ENCODE measurements at regions not wholly inside any gene's neighbourhood (a gene's known extent, or its start where the extent isn't known, plus 50 kb on each side); places are given as distances from the start of the nearest gene placed in this dataset.
A peak's percentile ranks its signal among the peaks of the same experiment; 100 is the strongest.

DNA sequence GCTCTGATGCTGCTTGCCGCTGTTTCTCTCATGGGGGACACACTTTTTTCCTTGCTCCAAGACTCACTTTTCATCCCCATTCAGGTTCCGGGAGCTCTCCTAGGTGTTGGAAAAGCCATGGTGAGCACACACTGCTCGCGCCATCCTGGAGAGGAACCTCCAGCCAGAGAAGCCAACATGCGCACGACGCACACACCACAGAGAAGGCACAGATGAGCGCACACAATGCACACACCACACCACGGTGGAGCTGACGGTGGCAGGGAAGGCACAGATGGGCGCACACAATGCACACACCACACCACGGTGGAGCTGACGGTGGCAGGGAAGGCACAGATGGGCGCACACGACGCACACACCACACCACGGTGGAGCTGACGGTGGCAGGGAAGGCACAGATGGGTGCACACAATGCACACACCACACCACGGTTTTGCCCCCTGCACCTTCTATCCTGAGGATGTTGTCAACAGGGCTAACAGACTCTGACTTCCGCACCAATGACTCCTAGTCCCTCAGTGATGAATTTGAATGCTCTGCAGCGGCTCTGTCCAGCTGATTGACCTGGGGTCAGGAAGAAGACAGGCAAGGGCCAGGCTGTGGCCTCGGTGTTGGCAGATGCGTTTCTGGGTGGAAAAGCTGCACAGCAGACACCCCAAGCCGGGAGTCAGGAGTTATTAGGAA is 154.7 kb downstream of the ERMARD start:
- Histone ChIP-seq H3K9me3 (ENCODE audit: low read depth) (no peaks in the 10 kb centered on the region), H3K27ac (no peak overlapping the region), H3K36me3 (no peaks in the 10 kb centered on the region), H3K27me3 (no peaks in the 10 kb centered on the region), H3K4me3 (no peak overlapping the region), H3K4me1 (ENCODE audit: low read depth) (no peaks in the 10 kb centered on the region)
- TF ChIP-seq, protein P1, sequence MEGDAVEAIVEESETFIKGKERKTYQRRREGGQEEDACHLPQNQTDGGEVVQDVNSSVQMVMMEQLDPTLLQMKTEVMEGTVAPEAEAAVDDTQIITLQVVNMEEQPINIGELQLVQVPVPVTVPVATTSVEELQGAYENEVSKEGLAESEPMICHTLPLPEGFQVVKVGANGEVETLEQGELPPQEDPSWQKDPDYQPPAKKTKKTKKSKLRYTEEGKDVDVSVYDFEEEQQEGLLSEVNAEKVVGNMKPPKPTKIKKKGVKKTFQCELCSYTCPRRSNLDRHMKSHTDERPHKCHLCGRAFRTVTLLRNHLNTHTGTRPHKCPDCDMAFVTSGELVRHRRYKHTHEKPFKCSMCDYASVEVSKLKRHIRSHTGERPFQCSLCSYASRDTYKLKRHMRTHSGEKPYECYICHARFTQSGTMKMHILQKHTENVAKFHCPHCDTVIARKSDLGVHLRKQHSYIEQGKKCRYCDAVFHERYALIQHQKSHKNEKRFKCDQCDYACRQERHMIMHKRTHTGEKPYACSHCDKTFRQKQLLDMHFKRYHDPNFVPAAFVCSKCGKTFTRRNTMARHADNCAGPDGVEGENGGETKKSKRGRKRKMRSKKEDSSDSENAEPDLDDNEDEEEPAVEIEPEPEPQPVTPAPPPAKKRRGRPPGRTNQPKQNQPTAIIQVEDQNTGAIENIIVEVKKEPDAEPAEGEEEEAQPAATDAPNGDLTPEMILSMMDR (IDR thresholded peaks at IDR 0.05; ENCODE audit: low read depth, low read length): no peak
- DNase-seq (ENCODE audit: low read depth in 1 of 2, low spot score in 1 of 2): no peak

DNA sequence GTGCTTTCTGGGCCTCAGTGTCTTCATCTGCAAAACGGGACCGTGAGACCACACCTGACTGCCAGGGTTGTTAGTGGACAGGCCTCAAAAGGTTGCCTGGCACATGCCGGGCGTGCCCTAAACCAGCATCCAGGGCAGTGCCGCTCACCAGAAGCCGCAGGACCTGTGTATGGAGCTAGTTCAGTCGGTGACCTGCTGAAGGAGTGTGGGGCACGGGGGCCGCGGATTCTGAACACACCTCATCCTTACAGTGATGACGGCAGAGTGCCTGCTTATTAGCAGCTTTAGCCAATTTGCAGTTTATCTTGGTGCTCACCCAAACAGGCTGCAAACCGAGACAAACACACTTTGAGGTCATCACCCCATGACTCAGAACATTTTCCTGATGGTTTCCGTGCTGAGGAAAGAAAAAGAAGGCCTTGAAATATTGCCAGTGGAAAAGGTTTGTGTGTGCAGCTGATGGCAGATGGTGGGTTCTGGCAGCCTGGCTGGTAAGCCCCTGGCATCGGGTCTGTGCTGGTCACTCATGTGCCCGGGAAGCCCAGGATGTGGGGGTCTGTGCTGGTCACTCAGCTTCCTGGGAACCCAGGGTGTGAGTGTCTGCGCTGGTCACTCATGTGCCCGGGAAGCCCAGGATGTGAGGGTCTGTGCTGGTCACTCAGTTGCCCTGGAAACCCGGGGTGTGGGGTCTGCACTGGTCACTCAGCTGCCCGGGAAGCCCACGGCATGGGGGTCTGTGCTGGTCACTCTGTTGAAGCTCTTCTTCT is 153.8 kb downstream of the ERMARD start:
- H3K9me3 ChIP-seq (ENCODE audit: low read depth): no peaks in the 10 kb centered on the region
- no peak overlapping the region for H3K4me3 ChIP-seq
- no peaks in the 10 kb centered on the region for H3K4me1 ChIP-seq (ENCODE audit: low read depth)
- no peaks in the 10 kb centered on the region for H3K36me3 ChIP-seq
- no peaks in the 10 kb centered on the region for H3K27me3 ChIP-seq
- no peak overlapping the region for H3K27ac ChIP-seq
- peak in 1 of 2 donors; percentile 95 for DNase-seq (ENCODE audit: low read depth in 1 of 2, low spot score in 1 of 2)
- TF ChIP-seq, protein P1 (IDR thresholded peaks at IDR 0.05; ENCODE audit: low read depth, low read length): no peak

DNA sequence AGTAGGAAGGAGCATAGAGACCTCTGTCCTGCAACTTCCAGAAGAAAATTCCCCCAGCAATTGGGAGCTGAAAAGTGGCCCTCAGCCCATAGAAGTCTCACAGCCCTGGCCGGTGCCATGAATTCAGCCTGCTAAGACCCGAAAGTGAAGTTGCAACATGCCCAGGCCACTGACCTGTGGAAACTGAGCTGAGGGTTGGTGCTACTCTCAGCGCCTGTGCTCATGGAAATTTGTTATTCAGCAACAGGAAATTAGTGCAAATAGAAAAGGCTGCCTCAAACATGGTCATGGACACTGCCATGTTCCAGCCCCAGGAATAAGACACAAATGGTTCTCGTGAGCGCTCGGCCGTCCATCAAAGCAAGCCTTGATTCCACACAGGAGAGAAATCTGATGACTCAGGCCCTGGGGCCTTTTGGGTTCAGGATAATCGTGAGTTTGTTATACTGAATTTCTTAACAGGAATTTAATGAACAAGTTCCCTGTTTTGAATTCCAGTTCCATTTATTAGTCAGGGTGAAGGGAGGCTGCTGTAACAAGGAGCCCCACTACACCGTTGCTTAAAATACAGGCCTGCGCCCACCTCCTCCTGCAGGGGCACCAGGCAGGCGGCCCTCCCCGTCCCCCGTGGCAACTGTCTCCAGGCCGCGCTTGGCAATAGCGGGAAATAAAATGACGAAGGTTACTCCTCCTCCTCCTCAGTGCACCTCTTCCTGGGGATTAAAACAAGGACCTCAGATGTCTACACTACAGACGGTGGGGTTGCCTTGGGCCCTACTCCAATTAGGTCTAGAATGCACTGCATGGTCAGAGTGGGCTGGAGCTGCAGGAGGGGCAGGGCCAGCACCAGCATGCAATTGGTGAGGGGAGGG is 152.9 kb downstream of the ERMARD start:
- H3K4me3 ChIP-seq: no peak overlapping the region
- H3K27ac ChIP-seq: no peak overlapping the region
- H3K27me3 ChIP-seq: no peaks in the 10 kb centered on the region
- TF ChIP-seq, protein P1 (IDR thresholded peaks at IDR 0.05; ENCODE audit: low read depth, low read length): no peak
- H3K36me3 ChIP-seq: no peaks in the 10 kb centered on the region
- H3K9me3 ChIP-seq (ENCODE audit: low read depth): no peaks in the 10 kb centered on the region
- H3K4me1 ChIP-seq (ENCODE audit: low read depth): no peaks in the 10 kb centered on the region
- DNase-seq (ENCODE audit: low read depth in 1 of 2, low spot score in 1 of 2): peak in 1 of 2 donors; percentile 9

- Histone ChIP-seq H3K27me3 (no peaks in the 10 kb centered on the region), H3K4me1 (ENCODE audit: low read depth) (no peaks in the 10 kb centered on the region), H3K36me3 (no peaks in the 10 kb centered on the region), H3K9me3 (ENCODE audit: low read depth) (no peaks in the 10 kb centered on the region), H3K27ac (no peak overlapping the region), H3K4me3 (no peak overlapping the region)
- TF ChIP-seq, protein P1 (IDR thresholded peaks at IDR 0.05; ENCODE audit: low read depth, low read length): no peak
- no peak for DNase-seq (ENCODE audit: low read depth in 1 of 2, low spot score in 1 of 2)
These were observed 151.7 kb downstream of the ERMARD start for GRCh38 chr6:169903122-169903521.

- TF ChIP-seq, protein P1 (IDR thresholded peaks at IDR 0.05; ENCODE audit: low read depth, low read length): no peak
These were observed 151.2 kb downstream of the ERMARD start for GRCh38 chr6:169902604-169903003.

More at GRCh38 chr6:169902604-169903003, 151.2 kb downstream of the ERMARD start:
- Histone ChIP-seq H3K4me3 (no peak overlapping the region), H3K4me1 (ENCODE audit: low read depth) (no peaks in the 10 kb centered on the region), H3K27me3 (no peaks in the 10 kb centered on the region), H3K27ac (no peak overlapping the region), H3K9me3 (ENCODE audit: low read depth) (no peaks in the 10 kb centered on the region), H3K36me3 (no peaks in the 10 kb centered on the region)
- DNase-seq (ENCODE audit: low read depth in 1 of 2, low spot score in 1 of 2): no peak
